ENCODE measurements at regions not wholly inside any gene's neighbourhood (a gene's known extent, or its start where the extent isn't known, plus 50 kb on each side); places are given as distances from the start of the nearest gene placed in this dataset.

DNA sequence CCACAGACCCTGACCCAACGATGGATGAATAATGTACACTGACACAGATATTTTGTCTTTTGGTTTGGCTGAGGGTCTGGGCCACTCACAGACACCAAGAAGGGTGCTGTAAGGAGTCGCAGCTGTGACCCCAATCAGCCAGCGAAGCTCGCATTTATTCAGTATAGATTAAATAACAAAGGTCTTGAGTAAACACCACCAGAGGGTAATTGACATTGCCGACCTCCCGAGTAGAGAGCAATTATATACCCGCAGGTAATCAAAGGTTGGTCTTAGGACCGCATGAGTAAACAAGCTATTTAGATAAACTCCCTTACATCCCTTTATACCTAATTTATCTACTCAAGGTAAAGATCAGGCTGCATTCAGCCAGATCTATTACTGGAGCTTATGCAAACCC lies 297.1 kb downstream of the ADAM29 start:
- TF ChIP-seq, protein P1, sequence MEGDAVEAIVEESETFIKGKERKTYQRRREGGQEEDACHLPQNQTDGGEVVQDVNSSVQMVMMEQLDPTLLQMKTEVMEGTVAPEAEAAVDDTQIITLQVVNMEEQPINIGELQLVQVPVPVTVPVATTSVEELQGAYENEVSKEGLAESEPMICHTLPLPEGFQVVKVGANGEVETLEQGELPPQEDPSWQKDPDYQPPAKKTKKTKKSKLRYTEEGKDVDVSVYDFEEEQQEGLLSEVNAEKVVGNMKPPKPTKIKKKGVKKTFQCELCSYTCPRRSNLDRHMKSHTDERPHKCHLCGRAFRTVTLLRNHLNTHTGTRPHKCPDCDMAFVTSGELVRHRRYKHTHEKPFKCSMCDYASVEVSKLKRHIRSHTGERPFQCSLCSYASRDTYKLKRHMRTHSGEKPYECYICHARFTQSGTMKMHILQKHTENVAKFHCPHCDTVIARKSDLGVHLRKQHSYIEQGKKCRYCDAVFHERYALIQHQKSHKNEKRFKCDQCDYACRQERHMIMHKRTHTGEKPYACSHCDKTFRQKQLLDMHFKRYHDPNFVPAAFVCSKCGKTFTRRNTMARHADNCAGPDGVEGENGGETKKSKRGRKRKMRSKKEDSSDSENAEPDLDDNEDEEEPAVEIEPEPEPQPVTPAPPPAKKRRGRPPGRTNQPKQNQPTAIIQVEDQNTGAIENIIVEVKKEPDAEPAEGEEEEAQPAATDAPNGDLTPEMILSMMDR (conservative IDR thresholded peaks at IDR 0.05) = no peak
- no peak for TF ChIP-seq ZFX (IDR thresholded peaks at IDR 0.05)
